Stimulated activated CD4-positive, alpha-beta T cell treated with anti-CD3 and anti-CD28 coated beads, Interleukin-12 subunit alpha, Interleukin-12 subunit beta, amount 100 ng/mL, for 48 hours (primary cell): ENCODE measurements at regions not wholly inside any gene's neighbourhood (a gene's known extent, or its start where the extent isn't known, plus 50 kb on each side); places are given as distances from the start of the nearest gene placed in this dataset.

Source experiments
- DNase-seq, 3 donors: peaks; one replicate each; pipeline ENCODE4 v3.0.0-alpha.2; 2020; ENCODE audit warnings: low read depth in 2 of 3, low spot score in 1 of 3

GRCh38 chr18:30361864-30362540 is 680.5 kb downstream of the DSC3 start:
- no peak for DNase-seq

- no peak for DNase-seq
Observed at GRCh38 chr18:30359521-30359920, 683.0 kb downstream of the DSC3 start.

GRCh38 chr18:30358555-30358954 is 684.0 kb downstream of the DSC3 start:
- no peak for DNase-seq

GRCh38 chr18:30352551-30353168 is 689.9 kb downstream of the DSC3 start:
- no peak for DNase-seq

- DNase-seq, result no peak
Observed at GRCh38 chr18:30350263-30350662, 692.3 kb downstream of the DSC3 start.

- DNase-seq, result no peak
Observed at GRCh38 chr18:30343090-30343489, 699.5 kb downstream of the DSC3 start.

GRCh38 chr18:30342675-30343074 is 699.9 kb downstream of the DSC3 start:
- DNase-seq, result no peak

- no peak for DNase-seq
Observed at GRCh38 chr18:30334781-30335180, 707.8 kb downstream of the DSC3 start.

- DNase-seq, result no peak
Observed at GRCh38 chr18:30333310-30333709, 709.2 kb downstream of the DSC3 start.

GRCh38 chr18:30328839-30329238 is 713.7 kb downstream of the DSC3 start:
- no peak for DNase-seq

- DNase-seq, result no peak
Observed at GRCh38 chr18:30302181-30302580, 740.4 kb downstream of the DSC3 start.

- no peak for DNase-seq
Observed at GRCh38 chr18:30298769-30299168, 743.8 kb downstream of the DSC3 start.

GRCh38 chr18:30288662-30289414 is 753.7 kb downstream of the DSC3 start:
- no peak for DNase-seq

- DNase-seq, result peak in 1 of 3 donors; percentile 3
Observed at GRCh38 chr18:30280861-30281470, 761.6 kb downstream of the DSC3 start.

- DNase-seq, result no peak
Observed at GRCh38 chr18:30280186-30280585, 762.4 kb downstream of the DSC3 start.

- DNase-seq, result no peak
Observed at GRCh38 chr18:30277676-30278075, 764.9 kb downstream of the DSC3 start.

GRCh38 chr18:30271716-30272115 is 770.8 kb downstream of the DSC3 start:
- no peak for DNase-seq

- no peak for DNase-seq
Observed at GRCh38 chr18:30265190-30265589, 777.4 kb downstream of the DSC3 start.

GRCh38 chr18:30254331-30254730 is 788.2 kb downstream of the DSC3 start:
- DNase-seq, result no peak

GRCh38 chr18:30248056-30248455 is 794.5 kb downstream of the DSC3 start:
- DNase-seq, result no peak

GRCh38 chr18:30245766-30246455 is 796.6 kb downstream of the DSC3 start:
- no peak for DNase-seq
